IMR-90 (cell line): ENCODE measurements at regions not wholly inside any gene's neighbourhood (a gene's known extent, or its start where the extent isn't known, plus 50 kb on each side); places are given as distances from the start of the nearest gene placed in this dataset.

Source experiments
- ATAC-seq: fragments of 200-7000 bp; cut with Tn5 transposase; 2 replicates; pipeline ENCODE4 v1.9.1; 2020; ENCODE audit warnings: low read depth, mild to moderate bottlenecking, moderate library complexity
- BruUV-seq: library from RNA; stranded (reverse); fragments of 400-500 nt; replicated peaks from 2 replicates; lab custom pipeline; 2021; lab: Mats Ljungman, UMichigan
- CTCF ChIA-PET: fragments of 300-600 bp; formaldehyde crosslinking; extraction: SDS; loops from one replicate; lab custom pipeline; 2021; ENCODE audit warnings: antibody characterized with exemption; lab: Yijun Ruan, JAX
- POLR2A ChIA-PET: fragments of 300-600 bp; sonication (Branson Sonifier 250); formaldehyde crosslinking; loops from one replicate; lab custom pipeline; 2022; ENCODE audit warnings: antibody characterized with exemption; ENCODE audit not compliant: unreplicated experiment; lab: Charles Lee
- DNase-seq: peaks from one replicate; pipeline ENCODE4 v3.0.0; 2013
- H2AFZ ChIP-seq: replicated peaks from 2 replicates; pipeline ENCODE3; 2013; ENCODE audit warnings: low read length, mild to moderate bottlenecking; ENCODE audit not compliant: poor library complexity
- H2AK5ac ChIP-seq: 2 replicates; pipeline ENCODE4 v1.6.1; 2013; ENCODE audit warnings: low read depth, low read length, inconsistent platforms
- H2AK9ac ChIP-seq: replicated peaks from 2 replicates; pipeline ENCODE3; 2013; ENCODE audit warnings: mild to moderate bottlenecking, low read depth, low read length, moderate library complexity; ENCODE audit not compliant: poor library complexity
- H2BK120ac ChIP-seq: 2 replicates; pipeline ENCODE4 v1.6.1; 2013; ENCODE audit warnings: low read depth, low read length, inconsistent platforms
- H2BK15ac ChIP-seq: 3 replicates; pipeline ENCODE4 v1.6.1; 2013; ENCODE audit warnings: low read depth, low read length, inconsistent platforms
- H2BK20ac ChIP-seq: 2 replicates; pipeline ENCODE4 v1.6.1; 2013; ENCODE audit warnings: low read depth, mild to moderate bottlenecking, inconsistent platforms, low read length, moderate library complexity
- H2BK5ac ChIP-seq: 2 replicates; pipeline ENCODE4 v1.6.1; 2013; ENCODE audit warnings: mild to moderate bottlenecking, low read depth, low read length, inconsistent platforms; ENCODE audit not compliant: poor library complexity, severe bottlenecking
- H3K14ac ChIP-seq: replicated peaks from 2 replicates; pipeline ENCODE4 v1.6.1; 2013; ENCODE audit warnings: low read depth, low read length, inconsistent platforms
- H3K18ac ChIP-seq: 2 replicates; pipeline ENCODE4 v1.6.1; 2013; ENCODE audit warnings: low read depth, low read length, control low read depth
- H3K23ac ChIP-seq: 2 replicates; pipeline ENCODE4 v1.6.1; 2013; ENCODE audit warnings: low read depth, low read length, inconsistent platforms
- H3K27ac ChIP-seq: 2 replicates; pipeline ENCODE4 v1.5.1; 2013; ENCODE audit warnings: mild to moderate bottlenecking, control low read depth, low read length; ENCODE audit not compliant: insufficient read depth
- H3K27me3 ChIP-seq: 2 replicates; pipeline ENCODE4 v1.6.1; 2013; ENCODE audit warnings: low read length; ENCODE audit not compliant: control insufficient read depth, insufficient read depth
- H3K36me3 ChIP-seq: 2 replicates; pipeline ENCODE4 v1.6.1; 2013; ENCODE audit warnings: low read length, mixed read lengths; ENCODE audit not compliant: control insufficient read depth, insufficient read depth
- H3K4ac ChIP-seq: 2 replicates; pipeline ENCODE4 v1.6.1; 2013; ENCODE audit warnings: low read depth, low read length, inconsistent platforms
- H3K4me1 ChIP-seq: 2 replicates; pipeline ENCODE4 v1.6.1; 2013; ENCODE audit warnings: low read length, mixed read lengths; ENCODE audit not compliant: control insufficient read depth, insufficient read depth
- H3K4me2 ChIP-seq: 2 replicates; pipeline ENCODE4 v1.6.1; 2013; ENCODE audit warnings: low read depth, mild to moderate bottlenecking, control low read depth, low read length, moderate library complexity
- H3K4me3 ChIP-seq: 2 replicates; pipeline ENCODE4 v1.5.1; 2013; ENCODE audit warnings: low read depth, mild to moderate bottlenecking, control low read depth, low read length, moderate library complexity; ENCODE audit not compliant: insufficient read depth
- H3K56ac ChIP-seq: 2 replicates; pipeline ENCODE4 v1.6.1; 2013; ENCODE audit warnings: low read length, inconsistent platforms; ENCODE audit not compliant: insufficient read depth; ENCODE audit errors: extremely low read depth
- H3K79me1 ChIP-seq, 2 experiments: 2 replicates each; pipeline ENCODE4 v1.6.1; 2013; ENCODE audit warnings: low read length in 2 of 2, inconsistent platforms in 1 of 2, low read depth in 1 of 2
- H3K9ac ChIP-seq: 2 replicates; pipeline ENCODE4 v1.6.1; 2013; ENCODE audit warnings: low read depth, low read length, control low read depth
- H3K9me1 ChIP-seq: 2 replicates; pipeline ENCODE4 v1.6.1; 2013; ENCODE audit warnings: low read length, inconsistent platforms; ENCODE audit not compliant: insufficient read depth
- H3K9me3 ChIP-seq: 2 replicates; pipeline ENCODE4 v1.6.1; 2013; ENCODE audit warnings: low read length; ENCODE audit not compliant: control insufficient read depth, insufficient read depth
- H4K20me1 ChIP-seq: 2 replicates; pipeline ENCODE4 v1.6.1; 2013; ENCODE audit warnings: low read length, inconsistent platforms; ENCODE audit not compliant: insufficient read depth
- H4K5ac ChIP-seq: 2 replicates; pipeline ENCODE4 v1.6.1; 2013; ENCODE audit warnings: mild to moderate bottlenecking, low read depth, low read length, control low read depth
- H4K8ac ChIP-seq, 2 experiments: 2 replicates each; pipeline ENCODE4 v1.6.1; 2013; ENCODE audit warnings: low read depth in 2 of 2, low read length in 2 of 2, control low read depth in 1 of 2, inconsistent platforms in 1 of 2
- H4K91ac ChIP-seq: 2 replicates; pipeline ENCODE4 v1.6.1; 2013; ENCODE audit warnings: low read depth, low read length, inconsistent platforms; ENCODE audit not compliant: insufficient read depth
- BHLHE40 ChIP-seq: fragments of 150-350 bp; IDR thresholded peaks from 2 replicates; pipeline ENCODE4 v1.6.1; 2016; ENCODE audit warnings: mild to moderate bottlenecking, low read depth, low read length
- CEBPB ChIP-seq: IDR thresholded peaks from 2 replicates; pipeline ENCODE4 v1.6.1; 2012; ENCODE audit warnings: low read depth, low read length, improper control_type of control experiment
- CHD1 ChIP-seq: IDR thresholded peaks from 2 replicates; pipeline ENCODE4 v1.6.1; 2012; ENCODE audit warnings: low read depth, low read length, improper control_type of control experiment
- FOS ChIP-seq: fragments of 150-350 bp; IDR thresholded peaks from 2 replicates; pipeline ENCODE4 v1.6.1; 2016; ENCODE audit warnings: low read depth, low read length
- MAFK ChIP-seq: IDR thresholded peaks from 2 replicates; pipeline ENCODE4 v1.6.1; 2012; ENCODE audit warnings: low read depth, low read length, improper control_type of control experiment
- MAZ ChIP-seq: IDR thresholded peaks from 2 replicates; pipeline ENCODE4 v1.6.1; 2012; ENCODE audit warnings: low read depth, mild to moderate bottlenecking, low read length, improper control_type of control experiment, moderate library complexity, borderline replicate concordance
- MXI1 ChIP-seq: IDR thresholded peaks from 2 replicates; pipeline ENCODE4 v1.6.1; 2012; ENCODE audit warnings: low read depth, mild to moderate bottlenecking, low read length, moderate library complexity, borderline replicate concordance
- NFE2L2 ChIP-seq: fragments of 150-350 bp; IDR thresholded peaks from 2 replicates; pipeline ENCODE4 v1.6.1; 2016; ENCODE audit warnings: low read depth, mild to moderate bottlenecking, low read length
- POLR2A ChIP-seq: IDR thresholded peaks from 2 replicates; pipeline ENCODE4 v1.6.1; 2012; ENCODE audit warnings: mild to moderate bottlenecking, low read depth, low read length
- RAD21 ChIP-seq: IDR thresholded peaks from 2 replicates; pipeline ENCODE4 v1.6.1; 2012; ENCODE audit warnings: low read length, improper control_type of control experiment
- RCOR1 ChIP-seq: IDR thresholded peaks from 2 replicates; pipeline ENCODE4 v1.6.1; 2012; ENCODE audit warnings: mild to moderate bottlenecking, low read length, improper control_type of control experiment; ENCODE audit not compliant: insufficient replicate concordance
- RFX5 ChIP-seq: IDR thresholded peaks from 2 replicates; pipeline ENCODE4 v1.8.0; 2012; ENCODE audit warnings: low read depth, mild to moderate bottlenecking, low read length, moderate library complexity
- SMC3 ChIP-seq: fragments of 150-350 bp; IDR thresholded peaks from 2 replicates; pipeline ENCODE4 v1.6.1; 2016; ENCODE audit warnings: low read depth, mild to moderate bottlenecking, antibody characterized with exemption, low read length, moderate library complexity
- WGBS, 2 experiments: methylation state at CpG; one replicate each; pipeline versions ENCODE4 v1.1.5 to v1.1.7; 2013; ENCODE audit warnings: missing lambda C conversion rate in 2 of 2; ENCODE audit not compliant: insufficient read length in 1 of 2; ENCODE audit errors: extremely low coverage in 2 of 2; 5-methylcytosine and 5-hydroxymethylcytosine counted together
- dilution Hi-C: fragments of 300-500 bp; cut with HindIII; formaldehyde crosslinking; loops from one replicate; pipeline ENCODE4 v1.14.3; 2018; ENCODE audit warnings: low sequenced_read_pairs; ENCODE audit not compliant: unreplicated experiment
- in situ Hi-C: fragments of 300-500 bp; cut with MboI; formaldehyde crosslinking; loops from 3 replicates; pipeline ENCODE4 v1.14.3; 2019; ENCODE audit warnings: low sequenced_read_pairs, inconsistent platforms, mixed read lengths
- intact Hi-C: fragments of 100-400 bp; cut with micrococcal nuclease; formaldehyde crosslinking; loops from 2 replicates; pipeline ENCODE4 v1.10.0; 2022
- TF ChIP-seq, protein P1 (sequence below): conservative IDR thresholded peaks from 2 replicates; pipeline ENCODE4 v1.5.1; 2012; ENCODE audit warnings: mild to moderate bottlenecking, low read depth, low read length, improper control_type of control experiment
- TF ChIP-seq, protein P2 (sequence below): fragments of 150-350 bp; IDR thresholded peaks from 2 replicates; pipeline ENCODE4 v1.6.1; 2016; ENCODE audit warnings: low read depth, mild to moderate bottlenecking, low read length, moderate library complexity, borderline replicate concordance
- TF ChIP-seq, protein P3 (sequence below): fragments of 150-350 bp; IDR thresholded peaks from 2 replicates; pipeline ENCODE4 v1.6.1; 2017; ENCODE audit warnings: mild to moderate bottlenecking, antibody characterized with exemption, low read length, low read depth

DNA sequence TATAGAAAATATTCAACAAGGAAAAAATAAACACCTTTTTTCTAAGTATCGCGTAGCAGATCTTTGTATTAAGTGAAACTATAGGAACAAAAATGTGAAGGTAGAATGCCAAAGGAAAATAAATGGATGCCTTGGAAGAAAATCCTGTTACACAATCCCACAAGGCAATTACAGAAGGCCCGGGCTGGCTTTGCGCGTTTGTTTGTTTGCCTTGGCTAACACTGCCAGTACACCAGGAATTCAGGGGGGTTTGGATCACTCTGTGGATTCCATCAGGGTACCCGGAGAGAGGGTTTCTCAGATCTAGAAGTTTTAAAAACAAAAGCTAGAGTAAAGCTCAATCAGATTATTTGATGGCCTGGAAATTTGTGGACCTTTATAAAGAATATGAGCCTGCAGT, 478.3 kb downstream of the FBXO15 start:
- Histone ChIP-seq H2BK15ac (peak overlapping the region; percentile 42; the same call in 2 of the 3 replicates), H3K9me3 (no peaks in the 10 kb centered on the region), H3K9ac (no peak overlapping the region), H4K91ac (no peak overlapping the region), H3K9me1 (peaks cover 3% of the 10 kb centered on the region), H3K18ac (peak overlapping the region; percentile 91; the same call in 1 of the 2 replicates), H3K4me2 (peak overlapping the region; percentile 63), H2BK5ac (peak overlapping the region; percentile 54), H2AK5ac (no peak overlapping the region), H3K36me3 (no peaks in the 10 kb centered on the region), H2AK9ac (no peak overlapping the region), H3K4me1 (peaks cover 10% of the 10 kb centered on the region), H3K79me1 (peaks cover 15 to 27% of the 10 kb centered on the region in 2 experiments), H3K14ac (peak overlapping the region; percentile 10; the same call in 1 of the 2 replicates), H4K8ac (peak overlapping the region; percentile 46 to 83; a peak in 2 of 4 replicates), H2BK120ac (peak overlapping the region; percentile 78; the same call in 1 of the 2 replicates), H3K4me3 (no peak overlapping the region), H2BK20ac (peak overlapping the region; percentile 81; the same call in 1 of the 2 replicates), H3K27me3 (no peaks in the 10 kb centered on the region), H4K5ac (peak overlapping the region; percentile 88; the same call in 1 of the 2 replicates), H2AFZ (no peak overlapping the region), H3K4ac (peak overlapping the region; percentile 52; the same call in 1 of the 2 replicates), H3K27ac (no peak overlapping the region; the same call in 1 of the 2 replicates), H4K20me1 (no peaks in the 10 kb centered on the region), H3K23ac (no peak overlapping the region), H3K56ac (0 out of 2 replicates have a peak overlapping the region, but pooled peaks have one; percentile 48)
- dilution Hi-C loops (no loop called here), intact Hi-C loops (no loop called here), in situ Hi-C loops (no loop called here)
- ATAC-seq (peak; percentile 93), DNase-seq (peak; percentile 86)
- no peak for TF ChIP-seq SMC3
- TF ChIP-seq, protein P1, sequence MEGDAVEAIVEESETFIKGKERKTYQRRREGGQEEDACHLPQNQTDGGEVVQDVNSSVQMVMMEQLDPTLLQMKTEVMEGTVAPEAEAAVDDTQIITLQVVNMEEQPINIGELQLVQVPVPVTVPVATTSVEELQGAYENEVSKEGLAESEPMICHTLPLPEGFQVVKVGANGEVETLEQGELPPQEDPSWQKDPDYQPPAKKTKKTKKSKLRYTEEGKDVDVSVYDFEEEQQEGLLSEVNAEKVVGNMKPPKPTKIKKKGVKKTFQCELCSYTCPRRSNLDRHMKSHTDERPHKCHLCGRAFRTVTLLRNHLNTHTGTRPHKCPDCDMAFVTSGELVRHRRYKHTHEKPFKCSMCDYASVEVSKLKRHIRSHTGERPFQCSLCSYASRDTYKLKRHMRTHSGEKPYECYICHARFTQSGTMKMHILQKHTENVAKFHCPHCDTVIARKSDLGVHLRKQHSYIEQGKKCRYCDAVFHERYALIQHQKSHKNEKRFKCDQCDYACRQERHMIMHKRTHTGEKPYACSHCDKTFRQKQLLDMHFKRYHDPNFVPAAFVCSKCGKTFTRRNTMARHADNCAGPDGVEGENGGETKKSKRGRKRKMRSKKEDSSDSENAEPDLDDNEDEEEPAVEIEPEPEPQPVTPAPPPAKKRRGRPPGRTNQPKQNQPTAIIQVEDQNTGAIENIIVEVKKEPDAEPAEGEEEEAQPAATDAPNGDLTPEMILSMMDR = no peak
- 0 out of 2 replicates have a peak, but pooled peaks have one; percentile 14 for TF ChIP-seq MXI1
- TF ChIP-seq RCOR1 = no peak
- TF ChIP-seq, protein P2, sequence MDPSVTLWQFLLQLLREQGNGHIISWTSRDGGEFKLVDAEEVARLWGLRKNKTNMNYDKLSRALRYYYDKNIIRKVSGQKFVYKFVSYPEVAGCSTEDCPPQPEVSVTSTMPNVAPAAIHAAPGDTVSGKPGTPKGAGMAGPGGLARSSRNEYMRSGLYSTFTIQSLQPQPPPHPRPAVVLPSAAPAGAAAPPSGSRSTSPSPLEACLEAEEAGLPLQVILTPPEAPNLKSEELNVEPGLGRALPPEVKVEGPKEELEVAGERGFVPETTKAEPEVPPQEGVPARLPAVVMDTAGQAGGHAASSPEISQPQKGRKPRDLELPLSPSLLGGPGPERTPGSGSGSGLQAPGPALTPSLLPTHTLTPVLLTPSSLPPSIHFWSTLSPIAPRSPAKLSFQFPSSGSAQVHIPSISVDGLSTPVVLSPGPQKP = no peak
- TF ChIP-seq RFX5 = no peak
- TF ChIP-seq, protein P3, sequence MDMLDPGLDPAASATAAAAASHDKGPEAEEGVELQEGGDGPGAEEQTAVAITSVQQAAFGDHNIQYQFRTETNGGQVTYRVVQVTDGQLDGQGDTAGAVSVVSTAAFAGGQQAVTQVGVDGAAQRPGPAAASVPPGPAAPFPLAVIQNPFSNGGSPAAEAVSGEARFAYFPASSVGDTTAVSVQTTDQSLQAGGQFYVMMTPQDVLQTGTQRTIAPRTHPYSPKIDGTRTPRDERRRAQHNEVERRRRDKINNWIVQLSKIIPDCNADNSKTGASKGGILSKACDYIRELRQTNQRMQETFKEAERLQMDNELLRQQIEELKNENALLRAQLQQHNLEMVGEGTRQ = no peak
- peak; percentile 13; the same call in 1 of the 2 replicates for TF ChIP-seq RAD21
- peak; percentile 93 for TF ChIP-seq CEBPB
- no peak for TF ChIP-seq MAZ
- TF ChIP-seq POLR2A = no peak
- TF ChIP-seq FOS = no peak
- TF ChIP-seq MAFK = no peak
- TF ChIP-seq CHD1 = no peak
- no peak for TF ChIP-seq NFE2L2
- no peak for TF ChIP-seq BHLHE40
- BruUV-seq = no TSS peak
- ChIA-PET POLR2A (no interaction called here), CTCF (interaction anchor here (0.6 kb wide), 1 partner anchor 69 kb away, joined by 3 read pairs; no protein-coding TSS in a partner anchor)
- WGBS, 2 experiments = no CpG with 5 or more reads among the region's 6 CpGs
